Stomach (tissue), 8 donors: ENCODE measurements at regions not wholly inside any gene's neighbourhood (a gene's known extent, or its start where the extent isn't known, plus 50 kb on each side); places are given as distances from the start of the nearest gene placed in this dataset.

Experiments used
- DNase-seq, 2 donors: peaks; one replicate each; pipeline versions ENCODE4 v3.0.0 to v3.0.0-alpha.2; 2013 to 2019
- H3K27ac ChIP-seq, 5 donors: fragments of 200-600 bp in 4 of 5; sonication (generic) in 4 of 5; one replicate each; pipeline ENCODE4 v1.5.1; 2013 to 2019; ENCODE audit warnings: mild to moderate bottlenecking in 1 of 5, moderate library complexity in 1 of 5
- H3K27me3 ChIP-seq, 3 donors: fragments of 200-600 bp; sonication (generic); one replicate each; pipeline ENCODE4 v1.5.1; 2017 to 2019; ENCODE audit warnings: mixed run types in 1 of 3
- H3K36me3 ChIP-seq, 4 donors: fragments of 200-600 bp; sonication (generic); 1 replicate in 3 of 4; 2 replicates in 1 of 4; pipeline ENCODE4 v1.5.1; 2016 to 2019
- H3K4me1 ChIP-seq, 4 donors: fragments of 200-600 bp; sonication (generic); one replicate each; pipeline ENCODE4 v1.5.1; 2016 to 2019
- H3K4me3 ChIP-seq, 4 donors: fragments of 200-600 bp; sonication (generic) in 3 of 4; one replicate each; pipeline ENCODE4 v1.5.1; 2016 to 2019; ENCODE audit warnings: mild to moderate bottlenecking in 1 of 4
- H3K9me3 ChIP-seq, 4 donors: fragments of 200-600 bp; sonication (generic); one replicate each; pipeline ENCODE4 v1.5.1; 2016 to 2019
- CTCF ChIP-seq, 7 experiments: fragments of 450-650 bp in 4 of 7; fragments of 200-600 bp in 3 of 7; sonication (generic) in 3 of 7; IDR thresholded peaks; one replicate each; pipeline ENCODE4 v1.5.1; 2016 to 2019; ENCODE audit warnings: antibody characterized with exemption in 7 of 7, control low read depth in 2 of 7, mild to moderate bottlenecking in 1 of 7
- EP300 ChIP-seq: sonication (generic); formaldehyde crosslinking; IDR thresholded peaks from one replicate; pipeline ENCODE4 v1.6.1; 2017; ENCODE audit warnings: antibody characterized with exemption
- POLR2A ChIP-seq, 4 donors: fragments of 450-650 bp; IDR thresholded peaks; one replicate each; pipeline ENCODE4 v1.6.1; 2016; ENCODE audit warnings: antibody characterized with exemption in 4 of 4, control low read depth in 2 of 4, mild to moderate bottlenecking in 1 of 4, moderate library complexity in 1 of 4
- POLR2AphosphoS5 ChIP-seq, 3 donors: sonication (generic); formaldehyde crosslinking; IDR thresholded peaks; one replicate each; pipeline ENCODE4 v1.6.1; 2016; ENCODE audit warnings: antibody characterized with exemption in 3 of 3
- WGBS, 5 donors: extraction: QIAGEN DNeasy Blood & Tissue Kit in 3 of 5; methylation state at CpG; one replicate each; pipeline versions ENCODE4 v1.1.5 to v1.1.7; 2013 to 2018; 5-methylcytosine and 5-hydroxymethylcytosine counted together
- intact Hi-C: fragments of 100-400 bp; cut with DNase I; formaldehyde crosslinking; loops from one replicate; pipeline ENCODE4 v1.15.1; 2023; ENCODE audit warnings: low total_unique reads
- donor health status: healthy with polysubstance abuse.
- donor health status: Bipolar disorder and iron deficiency.
- donor health status: healthy.

GRCh38 chr5:84487963-84488362 is 103.3 kb upstream of the EDIL3 start:
- Histone ChIP-seq H3K36me3 (no peaks in the 10 kb centered on the region), H3K4me1 (no peaks in the 10 kb centered on the region), H3K27ac (no peak overlapping the region), H3K27me3 (no peaks in the 10 kb centered on the region), H3K4me3 (no peak overlapping the region), H3K9me3 (no peaks in the 10 kb centered on the region)
- TF ChIP-seq POLR2A (IDR thresholded peaks at IDR 0.05) (no peak), EP300 (no peak), CTCF (IDR thresholded peaks at IDR 0.05) (no peak), POLR2AphosphoS5 (IDR thresholded peaks at IDR 0.05) (no peak)
- intact Hi-C loops: no loop called here
- peak in 1 of 2 donors; percentile 16 for DNase-seq

GRCh38 chr5:84480873-84481637 is 96.4 kb upstream of the EDIL3 start:
- no peak overlapping the region for H3K4me3 ChIP-seq
- no peaks in the 10 kb centered on the region for H3K27me3 ChIP-seq
- WGBS, 5 donors: 52 to 57% (median 55%) methylated on average over 5 of the region's 5 CpGs
- intact Hi-C loops: no loop called here
- H3K9me3 ChIP-seq: no peaks in the 10 kb centered on the region
- no peak for TF ChIP-seq POLR2AphosphoS5 (IDR thresholded peaks at IDR 0.05)
- no peak for TF ChIP-seq EP300
- no peak for TF ChIP-seq POLR2A (IDR thresholded peaks at IDR 0.05)
- TF ChIP-seq CTCF (IDR thresholded peaks at IDR 0.05): no peak
- no peak for DNase-seq
- no peak overlapping the region for H3K27ac ChIP-seq
- H3K4me1 ChIP-seq: no peaks in the 10 kb centered on the region
- H3K36me3 ChIP-seq: no peaks in the 10 kb centered on the region

GRCh38 chr5:84478603-84479002 is 93.9 kb upstream of the EDIL3 start:
- intact Hi-C loops: no loop called here
- H3K36me3 ChIP-seq: no peaks in the 10 kb centered on the region
- WGBS, 5 donors: 84 to 94% (median 91%) methylated on average over 1 of the region's 1 CpG
- H3K9me3 ChIP-seq: no peaks in the 10 kb centered on the region
- no peaks in the 10 kb centered on the region for H3K4me1 ChIP-seq
- DNase-seq: no peak
- H3K4me3 ChIP-seq: no peak overlapping the region
- H3K27ac ChIP-seq: no peak overlapping the region
- no peak for TF ChIP-seq POLR2A (IDR thresholded peaks at IDR 0.05)
- no peak for TF ChIP-seq EP300
- TF ChIP-seq POLR2AphosphoS5 (IDR thresholded peaks at IDR 0.05): no peak
- no peak for TF ChIP-seq CTCF (IDR thresholded peaks at IDR 0.05)
- H3K27me3 ChIP-seq: no peaks in the 10 kb centered on the region

- Histone ChIP-seq H3K4me3 (no peak overlapping the region), H3K27ac (no peak overlapping the region), H3K36me3 (no peaks in the 10 kb centered on the region), H3K4me1 (no peaks in the 10 kb centered on the region), H3K27me3 (no peaks in the 10 kb centered on the region), H3K9me3 (no peaks in the 10 kb centered on the region)
- 73 to 94% (median 92%) methylated on average over 2 of the region's 2 CpGs for WGBS, 5 donors
- TF ChIP-seq CTCF (IDR thresholded peaks at IDR 0.05) (no peak), POLR2A (IDR thresholded peaks at IDR 0.05) (no peak), POLR2AphosphoS5 (IDR thresholded peaks at IDR 0.05) (no peak), EP300 (no peak)
- DNase-seq: no peak
- intact Hi-C loops: no loop called here
Measured at GRCh38 chr5:84477485-84477884, 92.8 kb upstream of the EDIL3 start.
